ENCODE measurements at regions not wholly inside any gene's neighbourhood (a gene's known extent, or its start where the extent isn't known, plus 50 kb on each side); places are given as distances from the start of the nearest gene placed in this dataset.

DNA sequence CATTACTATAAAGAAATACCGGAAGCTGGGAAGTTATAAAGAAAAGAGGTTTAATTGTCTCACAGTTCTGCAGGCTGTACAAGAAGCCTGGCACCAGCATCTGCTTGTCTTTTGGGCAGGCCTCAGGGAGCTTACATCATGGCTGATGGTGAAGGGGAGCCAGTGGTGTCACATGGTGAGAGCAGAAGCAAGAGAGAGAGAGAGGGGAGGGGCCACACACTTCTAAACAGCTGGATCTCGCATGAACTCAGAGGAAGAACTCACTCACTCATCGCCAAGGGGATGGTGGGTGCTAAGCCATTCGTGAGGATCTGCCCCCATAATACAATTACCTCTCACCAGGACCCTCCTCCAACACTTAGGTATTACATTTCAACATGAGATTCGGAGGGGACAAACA is 51.8 kb upstream of the ANKRD34C start:
- DNase-seq (ENCODE audit: low read depth in 3 of 3) = no peak

DNA sequence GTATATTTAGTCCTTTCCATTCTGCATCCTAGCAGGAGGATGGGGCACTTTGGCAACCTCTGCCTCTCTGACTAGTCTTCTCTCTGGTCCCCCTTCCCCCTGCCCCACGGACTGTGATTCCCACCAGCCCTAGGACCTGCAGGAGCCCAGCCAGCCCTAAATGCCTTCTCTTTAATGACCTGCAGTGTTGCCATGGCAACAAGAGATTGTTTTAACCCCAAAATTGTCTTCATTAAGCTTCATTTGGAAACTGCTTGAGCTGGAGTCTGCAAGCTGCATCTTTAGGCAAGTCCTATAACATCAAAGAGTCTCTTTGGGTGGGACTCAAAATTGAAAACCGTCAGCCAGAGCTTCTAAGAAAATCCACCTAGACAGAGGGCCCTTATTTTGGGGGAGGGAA is 59.7 kb upstream of the ANKRD34C start:
- DNase-seq (ENCODE audit: low read depth in 3 of 3) = no peak

DNA sequence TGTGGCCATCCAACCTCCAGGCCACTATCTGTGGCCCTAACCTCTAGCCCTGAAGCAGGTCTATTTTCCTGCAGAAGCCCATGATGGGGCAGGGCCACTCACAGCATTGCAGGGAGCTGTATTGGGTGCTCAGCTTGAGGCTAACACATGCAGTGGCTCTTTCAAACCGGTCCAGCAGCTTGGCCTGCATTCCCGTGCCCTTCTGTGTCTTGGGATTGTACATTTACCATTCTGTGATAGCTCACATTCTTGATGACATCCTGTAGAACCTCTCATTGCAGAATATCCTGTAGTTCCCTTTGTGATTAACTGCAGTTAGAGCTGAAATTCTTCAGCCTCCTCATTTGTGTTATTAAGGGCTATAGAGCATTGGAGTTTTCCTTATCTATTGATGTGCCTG is 60.8 kb upstream of the ANKRD34C start:
- DNase-seq (ENCODE audit: low read depth in 3 of 3) = no peak

DNA sequence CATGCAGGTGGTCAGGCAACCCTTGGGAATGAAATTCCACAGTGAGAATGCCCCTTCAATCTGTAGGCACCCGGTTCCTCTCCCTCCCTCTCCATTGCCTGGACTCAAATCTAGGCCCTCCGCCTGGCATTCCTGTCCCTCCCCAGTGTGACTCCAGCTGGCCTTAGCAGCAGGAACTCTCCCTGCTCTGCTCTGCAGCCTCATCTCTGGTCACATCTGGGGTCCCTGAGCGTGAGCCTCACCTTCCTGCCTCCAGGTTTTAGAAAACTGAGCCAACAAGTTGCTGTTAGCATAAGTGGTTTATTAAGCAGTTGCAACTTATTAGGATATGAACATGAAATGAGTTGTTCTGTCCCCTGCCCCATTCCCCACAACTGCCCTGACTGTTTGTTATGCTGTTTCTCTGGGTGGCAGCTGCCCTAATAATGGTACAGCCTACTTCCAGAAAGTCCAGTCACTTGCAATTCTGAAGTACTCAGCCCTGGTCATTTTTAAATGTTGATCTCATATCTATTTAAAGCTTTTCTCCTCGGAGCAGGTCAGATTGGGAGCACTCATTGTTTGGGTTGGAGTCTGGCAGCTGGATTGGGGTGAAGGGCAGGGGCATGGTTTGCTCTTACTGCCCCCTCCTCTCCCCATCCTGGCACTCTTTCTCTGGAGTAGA is 63.0 kb upstream of the ANKRD34C start:
- DNase-seq (ENCODE audit: low read depth in 3 of 3) = no peak

DNA sequence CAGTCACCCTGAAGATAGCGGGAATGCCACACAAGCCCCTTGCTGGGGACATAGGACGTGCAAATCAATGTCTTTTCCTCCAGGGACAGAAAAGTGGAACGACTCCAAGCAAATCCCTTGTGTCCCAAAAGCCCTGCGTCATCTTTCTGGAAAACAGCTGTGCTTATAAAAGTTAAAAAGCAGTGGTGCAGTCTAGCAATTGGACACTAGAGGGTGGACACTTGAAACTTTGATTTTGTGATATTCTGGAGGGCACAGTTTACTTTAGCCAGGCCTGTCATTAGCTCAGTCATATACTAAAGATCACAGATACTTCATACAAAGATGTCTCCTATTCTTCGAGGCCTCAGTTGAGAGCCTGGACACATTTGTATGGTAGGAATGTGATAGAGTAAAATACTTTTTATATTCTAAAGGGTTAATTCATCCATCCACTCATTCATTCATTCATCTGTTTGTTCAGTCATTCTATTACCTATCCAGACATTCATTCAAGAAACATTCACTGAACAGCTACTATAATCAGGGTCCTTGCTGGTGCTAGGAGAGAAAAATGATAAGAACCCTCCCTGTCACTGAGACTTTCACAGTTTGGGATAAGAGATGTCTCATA is 63.8 kb upstream of the ANKRD34C start:
- no peak for DNase-seq (ENCODE audit: low read depth in 3 of 3)

DNA sequence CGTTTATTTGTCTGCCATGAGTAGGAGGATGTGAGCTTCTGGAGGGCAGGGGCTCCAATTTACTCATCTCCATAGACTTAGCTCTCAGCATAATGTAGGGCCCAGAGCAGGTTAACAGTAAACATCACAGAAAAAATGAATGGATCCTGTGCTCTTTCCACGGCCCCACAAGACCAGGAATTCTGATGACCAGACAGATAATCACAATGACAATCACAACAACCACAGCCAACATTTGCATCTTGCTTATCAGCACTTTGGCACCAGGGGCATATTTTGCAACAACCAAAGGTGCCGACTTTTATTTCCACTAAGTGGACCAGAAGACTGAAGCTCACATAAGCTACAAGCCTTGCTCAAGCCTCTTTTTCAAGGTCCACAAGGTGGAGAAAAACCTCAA is 68.9 kb upstream of the ANKRD34C start:
- DNase-seq (ENCODE audit: low read depth in 3 of 3) = no peak

DNA sequence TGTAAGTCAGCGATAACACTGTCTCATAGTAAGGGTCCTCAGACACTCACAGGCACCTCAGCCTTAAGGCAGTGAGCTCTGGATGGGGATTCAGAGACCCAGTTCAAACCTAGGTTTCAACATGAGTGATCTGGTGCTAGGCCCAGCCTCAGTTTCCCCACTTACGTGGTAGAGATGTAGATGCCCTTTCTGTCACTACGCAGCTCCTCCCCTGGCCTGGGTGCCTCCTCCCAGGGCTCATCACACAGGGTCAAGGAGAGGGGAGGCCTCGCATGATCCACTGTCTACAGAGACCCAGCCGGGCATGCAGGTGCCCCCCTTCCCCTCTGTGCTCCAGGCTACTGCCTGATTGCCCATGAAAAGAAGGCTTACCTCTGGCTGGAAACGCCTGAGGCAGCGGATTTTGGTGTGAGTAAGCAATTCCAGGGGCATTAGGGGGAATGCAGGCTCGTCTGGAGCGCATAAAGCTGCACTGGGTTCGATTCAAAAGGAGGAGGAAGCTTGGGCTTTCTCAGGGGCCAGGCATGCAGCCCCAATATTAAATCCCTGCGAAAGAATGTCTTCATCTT is 69.8 kb upstream of the ANKRD34C start:
- DNase-seq (ENCODE audit: low read depth in 3 of 3) = no peak

DNA sequence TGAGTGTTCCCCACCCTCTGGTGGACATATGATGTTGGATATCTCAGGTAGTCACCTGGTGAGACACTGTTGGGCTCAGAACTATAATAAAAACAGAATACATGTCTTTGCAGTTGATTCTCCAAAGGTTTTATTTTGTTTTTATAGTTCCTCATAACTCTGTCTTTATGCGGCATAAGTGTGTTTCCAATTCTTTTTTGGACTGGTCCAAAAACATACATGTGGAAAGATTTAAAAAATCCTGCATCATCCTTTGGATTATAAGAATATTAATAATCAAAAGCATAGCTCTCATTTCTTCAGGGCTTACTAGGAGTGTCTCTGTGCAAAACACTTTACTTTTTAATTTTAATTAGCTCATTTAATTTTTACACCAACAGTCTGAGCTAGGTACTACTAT is 71.0 kb upstream of the ANKRD34C start:
- no peak for DNase-seq (ENCODE audit: low read depth in 3 of 3)

DNA sequence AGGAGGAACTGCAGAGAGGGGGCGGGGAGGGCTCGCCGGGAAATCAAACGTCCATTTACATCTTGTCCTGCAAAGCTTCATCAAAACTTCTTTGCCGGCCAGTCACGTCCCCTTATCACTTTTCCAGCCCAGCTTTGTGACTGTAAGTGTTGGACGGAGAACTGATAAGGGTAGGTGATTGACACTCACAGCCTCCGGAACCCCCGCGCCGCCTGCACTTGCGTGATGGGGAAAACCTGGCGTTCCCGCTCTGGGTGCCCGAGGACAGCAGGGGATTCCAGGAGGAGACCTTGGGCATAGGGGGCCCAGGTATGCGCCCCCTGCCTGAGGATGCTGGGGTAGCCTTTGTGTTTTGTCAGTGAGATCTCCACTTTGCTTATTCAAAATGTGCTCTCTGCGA is 72.8 kb upstream of the ANKRD34C start:
- no peak for DNase-seq (ENCODE audit: low read depth in 3 of 3)

DNA sequence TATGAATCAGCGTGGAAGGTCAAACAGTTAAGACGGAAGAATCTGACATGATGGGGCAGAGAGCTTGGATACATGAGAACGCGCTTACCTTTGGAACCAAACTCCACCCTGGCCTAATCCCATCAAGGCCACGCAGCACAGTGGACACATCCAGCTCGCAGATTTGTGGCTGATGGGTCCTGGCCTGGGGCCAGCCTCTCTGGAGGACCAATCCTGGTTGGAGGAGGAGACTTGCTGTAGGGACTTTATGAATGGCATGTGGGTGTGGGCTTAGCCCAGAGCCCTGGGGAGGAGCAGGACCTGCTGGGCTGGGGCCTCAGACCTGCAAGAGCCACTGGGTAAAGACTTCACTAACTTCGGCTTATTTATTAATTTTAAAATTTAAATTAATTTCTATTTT is 73.4 kb upstream of the ANKRD34C start:
- DNase-seq (ENCODE audit: low read depth in 3 of 3) = no peak

DNA sequence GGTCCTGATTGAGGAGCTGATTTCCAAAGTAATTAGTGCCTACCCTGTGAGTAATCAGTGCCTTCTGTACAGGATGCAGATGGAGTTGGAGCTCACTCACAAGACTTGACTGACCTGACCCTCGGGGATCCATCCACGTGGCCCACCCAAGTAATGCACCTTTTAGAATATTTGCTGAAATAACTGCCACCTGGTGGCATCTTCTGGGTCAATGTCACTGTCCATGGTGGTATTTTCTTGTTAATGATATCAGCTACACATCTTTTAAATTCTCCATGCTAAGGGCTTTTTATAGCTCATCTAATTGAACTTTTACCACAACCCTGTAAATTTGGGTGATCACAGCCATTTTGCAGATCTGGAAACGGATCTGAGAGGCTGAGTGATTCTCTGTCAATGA is 74.3 kb upstream of the ANKRD34C start:
- DNase-seq (ENCODE audit: low read depth in 3 of 3) = no peak

DNA sequence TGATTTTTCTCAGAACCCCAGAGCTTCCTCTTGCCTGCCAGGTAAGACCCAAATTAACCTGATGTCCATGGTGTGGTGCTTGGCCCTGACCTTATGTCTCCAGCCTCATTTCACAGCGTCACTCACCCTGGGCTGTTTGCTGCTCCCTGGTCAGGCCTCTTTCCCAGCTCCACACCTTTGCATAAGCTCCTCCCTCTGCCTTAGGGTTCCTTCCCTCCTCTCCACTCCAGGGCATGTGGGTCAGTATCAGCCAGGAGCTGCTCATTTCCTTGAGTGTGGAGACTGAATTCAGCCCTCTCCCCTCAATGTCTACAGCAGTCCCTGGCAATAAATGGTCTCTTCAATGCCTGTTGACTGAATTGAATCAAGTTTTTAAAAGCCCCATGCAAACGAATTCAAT is 75.6 kb upstream of the ANKRD34C start:
- no peak for DNase-seq (ENCODE audit: low read depth in 3 of 3)

DNA sequence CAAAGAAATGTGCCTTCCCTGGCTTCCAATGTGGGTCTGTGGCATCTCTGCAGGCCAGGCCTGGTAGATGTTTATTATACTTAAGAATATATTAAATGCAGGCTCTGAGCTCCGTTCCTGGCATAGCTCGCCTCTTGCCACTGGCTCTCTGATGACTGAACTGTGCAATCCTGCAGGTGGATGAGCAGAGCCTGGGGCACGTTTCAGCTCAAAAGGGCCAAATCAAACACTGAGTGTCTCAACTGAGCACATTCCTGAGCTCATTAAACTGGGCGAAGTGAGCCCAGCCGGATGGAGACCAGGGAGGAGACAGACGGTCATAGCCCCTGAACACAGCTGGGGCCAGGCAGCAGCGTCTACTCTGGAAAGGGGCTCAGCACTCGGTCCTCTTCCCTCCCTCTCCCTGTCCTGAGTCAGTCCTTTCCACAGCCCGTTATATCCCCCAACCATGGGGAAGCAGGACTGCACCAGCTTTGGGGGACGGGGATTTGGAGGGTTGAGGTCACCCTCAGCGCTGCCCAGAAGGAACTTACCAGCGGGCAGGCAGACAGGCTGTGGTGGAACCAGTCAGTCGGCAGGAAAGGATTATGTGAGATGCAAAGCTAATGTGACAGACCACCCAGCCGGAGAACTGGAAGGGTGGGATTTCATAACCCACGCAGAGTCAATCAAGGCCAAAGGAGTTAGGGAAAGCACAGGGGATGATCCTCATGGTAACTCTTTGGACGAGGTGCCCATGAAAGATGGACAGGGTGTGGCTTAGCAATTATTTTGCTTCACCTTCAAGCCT is 77.4 kb upstream of the ANKRD34C start:
- DNase-seq (ENCODE audit: low read depth in 3 of 3) = no peak

DNA sequence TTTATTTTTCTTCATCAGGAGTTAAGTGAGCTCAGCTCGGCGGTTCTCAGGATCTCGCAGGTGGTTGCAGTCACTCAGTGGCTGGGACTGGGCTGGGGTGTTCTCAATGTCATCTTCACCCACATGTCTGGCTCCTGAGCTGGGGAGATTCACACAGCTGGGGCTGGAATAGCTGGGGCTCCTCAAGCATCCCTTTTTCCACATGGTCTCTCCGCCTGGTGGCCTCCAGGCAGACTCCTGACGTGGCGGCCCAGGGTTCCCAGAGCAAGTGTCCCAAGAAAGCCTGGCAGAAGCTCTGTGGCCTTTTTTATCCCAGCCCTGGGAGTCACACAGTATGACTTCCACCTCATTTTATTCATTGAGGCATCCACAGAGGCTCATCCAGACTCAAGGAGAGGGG is 84.1 kb upstream of the ANKRD34C start:
- no peak for DNase-seq (ENCODE audit: low read depth in 3 of 3)

DNA sequence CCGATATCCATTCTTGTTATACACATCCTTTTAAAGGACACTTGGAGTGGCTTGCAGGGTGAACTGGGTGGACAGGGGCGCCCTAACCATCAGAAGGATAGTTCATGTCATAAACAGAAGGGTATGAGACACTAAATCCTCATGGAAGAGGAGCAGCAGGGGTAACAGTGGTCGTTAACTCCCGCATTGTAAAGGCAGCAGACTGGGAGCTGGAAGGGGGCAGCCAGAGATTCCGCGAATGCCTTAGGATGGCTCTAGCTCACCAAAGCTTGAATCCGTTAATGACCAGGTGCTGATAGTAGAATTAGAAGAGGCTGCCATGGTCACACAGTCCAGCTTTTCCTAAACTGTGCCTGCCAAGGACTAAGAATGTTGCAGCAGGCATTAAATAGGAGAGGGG is 85.2 kb upstream of the ANKRD34C start:
- DNase-seq (ENCODE audit: low read depth in 3 of 3) = no peak

DNA sequence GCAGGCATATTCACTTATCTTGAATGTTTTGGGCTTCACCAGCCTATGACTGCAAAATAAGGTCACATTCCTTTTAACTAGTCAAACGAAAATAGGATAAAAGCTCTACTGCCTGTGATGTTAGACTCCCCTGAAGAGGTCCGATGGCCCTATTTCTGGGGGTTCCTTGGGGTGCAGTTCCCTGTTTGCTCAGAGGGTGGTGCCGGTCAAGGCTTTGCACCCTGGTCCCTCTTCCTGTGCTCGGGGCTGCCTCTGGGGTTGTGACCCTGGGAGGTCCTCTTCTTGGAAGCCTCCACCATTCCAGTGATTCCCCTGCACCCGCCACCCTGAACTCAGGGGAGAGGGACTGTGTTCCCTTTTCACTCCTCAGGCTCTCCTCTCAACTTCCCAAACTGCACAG is 86.7 kb upstream of the ANKRD34C start:
- no peak for DNase-seq (ENCODE audit: low read depth in 3 of 3)

DNA sequence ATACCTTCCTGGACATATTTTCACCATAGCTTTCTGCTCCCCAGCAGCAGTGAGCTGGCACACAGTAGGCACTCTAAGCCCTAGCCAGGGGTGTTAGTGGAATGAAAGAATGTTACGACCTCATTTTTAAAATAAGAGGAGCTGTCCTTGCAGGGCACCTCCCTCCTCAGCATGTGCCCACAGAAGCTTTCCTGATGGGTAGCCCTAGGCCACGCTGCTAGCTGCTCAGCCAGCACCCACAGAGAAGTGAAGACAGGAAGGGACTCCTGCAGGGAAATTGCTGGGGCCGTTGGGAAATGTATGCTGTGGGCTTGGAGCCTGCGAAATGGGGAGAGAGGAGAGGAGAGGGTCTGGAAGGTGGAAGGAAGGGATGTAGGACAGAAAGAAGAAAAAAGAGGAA is 87.3 kb upstream of the ANKRD34C start:
- no peak for DNase-seq (ENCODE audit: low read depth in 3 of 3)

DNA sequence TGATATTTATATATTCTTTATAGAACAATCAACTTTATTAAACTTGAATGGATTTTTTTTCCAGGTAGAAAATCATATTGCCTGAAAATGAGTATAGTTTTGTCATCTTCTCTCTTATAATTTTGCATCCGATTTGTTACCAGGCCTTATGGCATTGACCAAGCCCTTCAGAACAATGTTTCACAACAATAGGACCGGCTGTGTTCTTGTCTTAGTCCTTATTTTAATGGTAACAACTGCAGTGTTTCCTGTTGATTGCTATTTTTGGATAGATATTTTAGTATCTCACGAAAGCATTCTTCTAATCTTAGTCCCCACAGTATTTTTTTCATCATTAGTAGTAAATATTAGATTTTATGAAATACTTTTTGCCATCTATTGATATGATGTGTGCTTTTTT is 88.1 kb upstream of the ANKRD34C start:
- no peak for DNase-seq (ENCODE audit: low read depth in 3 of 3)

DNA sequence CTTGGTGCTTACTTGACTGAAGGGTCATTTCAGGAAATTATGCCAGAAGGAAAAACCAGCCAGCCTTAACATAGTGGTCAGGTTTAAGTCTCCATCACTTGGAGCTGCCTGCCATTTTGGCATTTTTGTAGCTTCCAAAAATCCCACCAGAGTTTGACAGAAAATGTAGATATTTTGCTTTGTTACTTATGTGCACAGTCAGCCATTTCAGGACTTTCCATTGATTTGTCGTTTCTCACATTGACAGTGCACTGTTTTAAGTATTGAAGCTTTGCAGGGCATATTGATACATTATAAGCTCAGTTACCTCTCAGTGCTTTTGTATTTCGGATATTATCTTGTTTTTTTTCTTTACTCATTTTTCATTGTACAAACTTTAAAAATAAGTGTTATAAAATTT is 89.0 kb upstream of the ANKRD34C start:
- DNase-seq (ENCODE audit: low read depth in 3 of 3) = no peak

DNA sequence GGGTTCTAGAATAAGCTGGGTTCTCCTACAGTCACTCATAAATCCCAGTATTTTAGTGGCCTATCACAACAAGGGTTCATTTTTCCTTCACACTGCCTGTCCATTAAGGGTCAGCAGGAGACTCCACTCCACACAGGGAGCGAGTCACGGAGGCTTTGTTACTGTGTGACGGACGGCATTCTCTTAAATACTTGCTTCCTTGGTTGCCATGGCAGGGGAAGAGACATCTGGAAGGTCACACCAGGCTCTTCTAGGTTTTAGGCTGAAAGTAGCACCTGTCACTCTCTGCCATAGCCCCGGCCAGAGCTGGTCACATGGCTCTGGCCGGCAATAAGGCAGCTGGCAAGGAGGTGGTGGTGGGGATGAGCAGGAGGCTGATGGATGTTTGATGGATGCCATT is 89.4 kb upstream of the ANKRD34C start:
- DNase-seq (ENCODE audit: low read depth in 3 of 3) = no peak

DNA sequence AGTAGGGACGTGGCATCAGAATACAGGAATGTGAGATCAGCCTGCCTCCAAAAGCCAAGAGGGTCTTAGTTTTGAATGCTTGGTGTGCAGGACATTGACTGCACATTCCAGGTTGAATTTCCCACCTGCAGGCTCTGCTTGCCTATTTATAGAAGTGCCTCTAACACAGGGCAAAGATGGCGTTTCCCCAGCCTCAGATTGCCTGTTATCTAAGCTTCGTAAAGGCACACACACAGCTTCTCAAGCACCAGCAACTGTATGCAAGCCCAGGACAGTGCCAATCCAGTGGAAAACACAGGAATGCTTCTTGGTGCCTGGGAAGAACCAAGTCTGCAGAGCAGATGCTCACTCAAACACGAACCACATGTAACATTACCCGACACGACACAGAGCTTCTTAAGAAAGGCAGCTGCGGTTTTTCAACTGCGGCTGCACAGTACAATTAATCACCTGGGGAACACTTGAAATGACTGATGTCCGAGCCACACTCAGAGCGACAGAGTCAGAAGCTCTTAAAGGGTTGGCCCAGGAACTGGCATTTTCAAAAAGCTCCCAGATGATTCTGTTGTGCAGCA is 90.0 kb upstream of the ANKRD34C start:
- no peak for DNase-seq (ENCODE audit: low read depth in 3 of 3)

DNA sequence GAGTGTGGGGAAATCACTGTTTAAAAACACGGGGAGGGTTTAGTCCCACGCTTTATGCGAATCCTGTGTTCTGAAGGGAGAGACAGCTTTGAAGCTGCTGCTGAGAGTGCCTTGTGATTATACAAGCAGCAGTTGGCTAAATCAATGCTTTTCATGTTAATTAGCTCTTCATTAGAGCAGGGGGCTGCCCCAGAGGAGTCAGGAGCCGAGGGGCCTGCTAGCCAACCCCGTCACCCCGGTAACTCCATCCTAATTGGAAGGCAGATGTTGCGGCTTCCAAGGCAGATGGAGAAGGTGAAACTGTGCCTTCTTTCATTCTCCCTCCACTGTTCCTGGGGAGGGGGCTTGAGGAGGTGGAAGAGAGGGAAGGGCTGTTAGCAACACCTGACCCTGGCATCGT is 92.4 kb upstream of the ANKRD34C start:
- DNase-seq (ENCODE audit: low read depth in 3 of 3) = no peak

DNA sequence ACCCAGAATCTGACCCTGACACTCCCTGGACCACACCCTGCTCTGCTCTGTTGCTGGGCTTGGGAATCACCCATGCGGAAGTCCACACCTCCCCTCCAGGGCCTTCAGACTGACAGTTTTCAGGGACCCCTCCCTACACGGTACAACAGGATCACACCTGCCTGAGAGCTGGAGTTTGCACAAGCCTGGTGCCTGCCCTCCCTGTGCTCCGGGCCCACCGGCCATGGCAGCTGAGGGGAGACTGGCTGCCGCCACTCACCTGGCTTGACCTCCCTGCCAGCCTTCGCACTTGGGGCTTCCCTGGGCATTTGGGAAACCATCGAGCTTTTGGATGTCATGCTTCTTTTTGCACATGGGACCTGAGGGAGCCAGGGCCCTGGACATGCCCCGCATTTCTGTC is 95.9 kb upstream of the ANKRD34C start:
- DNase-seq (ENCODE audit: low read depth in 3 of 3) = no peak

Measured in stimulated activated CD4-positive, alpha-beta T cell treated with anti-CD3 and anti-CD28 coated beads, TNF-alpha, amount 100 ng/mL, for 48 hours (primary cell).